ENCODE measurements at regions not wholly inside any gene's neighbourhood (a gene's known extent, or its start where the extent isn't known, plus 50 kb on each side); places are given as distances from the start of the nearest gene placed in this dataset.

DNA sequence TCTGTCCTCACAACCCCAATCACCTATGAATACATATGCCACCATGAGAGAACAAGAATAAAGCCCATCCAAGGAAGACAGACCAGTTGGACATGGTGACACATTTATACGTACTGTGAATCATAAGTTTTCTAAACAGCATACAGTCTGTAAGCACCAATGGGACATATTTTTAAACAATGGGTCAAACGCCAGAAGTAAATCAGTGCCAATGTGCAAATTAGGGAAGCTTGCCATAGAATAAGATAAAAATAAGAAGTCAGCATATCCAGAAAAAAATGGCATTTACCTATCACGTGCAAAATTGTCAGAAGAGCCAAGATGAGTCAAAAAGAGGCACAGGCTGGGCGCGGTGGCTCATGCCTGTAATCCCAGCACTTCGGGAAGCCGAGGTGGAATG lies 910.4 kb downstream of the SORCS1 start:
- 93% methylated on average over 6 of the region's 7 CpGs for WGBS (ENCODE audit: insufficient coverage)
- POLR2A ChIA-PET: interaction anchor here (0.7 kb wide), 1 partner anchor 11 kb away, joined by 4 read pairs; no protein-coding TSS in a partner anchor
- Histone ChIP-seq H3K9me3 (ENCODE audit: control extremely low read depth in 1 of 5, control insufficient read depth in 4 of 5, insufficient read depth in 2 of 5, low read depth in 1 of 5, low read length in 4 of 5) (no peaks in the 10 kb centered on the region), H3K36me3 (ENCODE audit: control insufficient read depth in 4 of 4, insufficient read depth in 4 of 4, low read length in 3 of 4) (no peaks in the 10 kb centered on the region), H3K4me3 (ENCODE audit: control insufficient read depth in 1 of 7, extremely low read depth in 1 of 7, insufficient read depth in 4 of 7, low read depth in 2 of 7, low read length in 6 of 7) (no peak overlapping the region), H3K4me1 (ENCODE audit: control extremely low read depth in 1 of 4, control insufficient read depth in 4 of 4, insufficient read depth in 4 of 4, low read length in 3 of 4) (no peaks in the 10 kb centered on the region), H3K27me3 (replicated peaks in 2 of 5; ENCODE audit: control insufficient read depth in 4 of 5, insufficient read depth in 5 of 5, low read length in 4 of 5) (no peaks in the 10 kb centered on the region), H3K27ac (ENCODE audit: insufficient read depth in 1 of 2, low read depth in 1 of 2, low read length in 2 of 2, poor library complexity in 1 of 2, severe bottlenecking in 2 of 2) (no peak overlapping the region)
- DNase-seq: no peak
- CTCF ChIA-PET: no interaction called here

DNA sequence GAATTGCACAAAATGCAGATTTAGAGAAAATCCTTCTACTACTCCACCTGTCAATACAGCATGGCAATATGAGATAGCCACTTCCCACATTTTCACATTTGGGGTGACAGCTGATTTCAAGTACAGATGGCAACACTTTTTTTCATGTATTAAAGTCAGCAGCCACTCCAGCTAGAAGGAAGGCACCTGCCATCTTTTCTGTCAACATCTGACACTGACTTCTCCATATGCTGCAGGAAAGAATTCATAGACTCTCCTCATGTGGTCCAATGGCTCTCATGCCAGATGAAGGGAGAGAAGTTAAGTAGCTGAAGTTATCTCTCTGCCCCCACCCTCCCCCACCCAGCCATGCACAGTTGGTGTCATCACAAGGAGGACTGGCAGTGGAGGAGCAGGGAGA lies 912.0 kb downstream of the SORCS1 start:
- CTCF ChIA-PET: no interaction called here
- H3K9me3 ChIP-seq (ENCODE audit: control extremely low read depth in 1 of 5, control insufficient read depth in 4 of 5, insufficient read depth in 2 of 5, low read depth in 1 of 5, low read length in 4 of 5): no peaks in the 10 kb centered on the region
- H3K36me3 ChIP-seq (ENCODE audit: control insufficient read depth in 4 of 4, insufficient read depth in 4 of 4, low read length in 3 of 4): no peaks in the 10 kb centered on the region
- POLR2A ChIA-PET: no interaction called here
- H3K27ac ChIP-seq (ENCODE audit: insufficient read depth in 1 of 2, low read depth in 1 of 2, low read length in 2 of 2, poor library complexity in 1 of 2, severe bottlenecking in 2 of 2): no peak overlapping the region
- DNase-seq: no peak
- no peaks in the 10 kb centered on the region for H3K4me1 ChIP-seq (ENCODE audit: control extremely low read depth in 1 of 4, control insufficient read depth in 4 of 4, insufficient read depth in 4 of 4, low read length in 3 of 4)
- H3K27me3 ChIP-seq (replicated peaks in 2 of 5; ENCODE audit: control insufficient read depth in 4 of 5, insufficient read depth in 5 of 5, low read length in 4 of 5): no peaks in the 10 kb centered on the region
- H3K4me3 ChIP-seq (ENCODE audit: control insufficient read depth in 1 of 7, extremely low read depth in 1 of 7, insufficient read depth in 4 of 7, low read depth in 2 of 7, low read length in 6 of 7): no peak overlapping the region

DNA sequence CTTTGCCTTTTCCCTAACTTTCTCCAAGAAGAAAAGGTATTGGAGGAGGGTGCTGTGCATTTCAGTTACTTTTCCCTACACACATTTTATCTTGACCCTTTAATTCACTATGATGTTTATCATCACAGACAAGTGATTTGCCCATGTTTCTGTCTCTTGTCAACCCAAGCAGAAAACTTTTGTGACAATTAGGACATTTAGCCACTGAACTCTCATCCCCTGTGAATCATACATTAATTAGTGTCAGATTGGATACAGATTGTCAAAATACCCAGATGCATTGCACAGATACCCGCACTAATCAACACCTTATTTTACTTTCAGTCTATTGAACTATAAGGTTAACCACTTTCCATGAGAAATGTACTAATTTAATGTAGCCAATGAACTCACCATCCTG lies 912.9 kb downstream of the SORCS1 start:
- no peaks in the 10 kb centered on the region for H3K4me1 ChIP-seq (ENCODE audit: control extremely low read depth in 1 of 4, control insufficient read depth in 4 of 4, insufficient read depth in 4 of 4, low read length in 3 of 4)
- no CpG with 5 or more reads among the region's 1 CpG for WGBS (ENCODE audit: insufficient coverage)
- H3K36me3 ChIP-seq (ENCODE audit: control insufficient read depth in 4 of 4, insufficient read depth in 4 of 4, low read length in 3 of 4): no peaks in the 10 kb centered on the region
- H3K27me3 ChIP-seq (replicated peaks in 2 of 5; ENCODE audit: control insufficient read depth in 4 of 5, insufficient read depth in 5 of 5, low read length in 4 of 5): no peaks in the 10 kb centered on the region
- no peaks in the 10 kb centered on the region for H3K9me3 ChIP-seq (ENCODE audit: control extremely low read depth in 1 of 5, control insufficient read depth in 4 of 5, insufficient read depth in 2 of 5, low read depth in 1 of 5, low read length in 4 of 5)
- no peak overlapping the region for H3K27ac ChIP-seq (ENCODE audit: insufficient read depth in 1 of 2, low read depth in 1 of 2, low read length in 2 of 2, poor library complexity in 1 of 2, severe bottlenecking in 2 of 2)
- CTCF ChIA-PET: no interaction called here
- no peak overlapping the region for H3K4me3 ChIP-seq (ENCODE audit: control insufficient read depth in 1 of 7, extremely low read depth in 1 of 7, insufficient read depth in 4 of 7, low read depth in 2 of 7, low read length in 6 of 7)
- DNase-seq: no peak
- POLR2A ChIA-PET: no interaction called here

DNA sequence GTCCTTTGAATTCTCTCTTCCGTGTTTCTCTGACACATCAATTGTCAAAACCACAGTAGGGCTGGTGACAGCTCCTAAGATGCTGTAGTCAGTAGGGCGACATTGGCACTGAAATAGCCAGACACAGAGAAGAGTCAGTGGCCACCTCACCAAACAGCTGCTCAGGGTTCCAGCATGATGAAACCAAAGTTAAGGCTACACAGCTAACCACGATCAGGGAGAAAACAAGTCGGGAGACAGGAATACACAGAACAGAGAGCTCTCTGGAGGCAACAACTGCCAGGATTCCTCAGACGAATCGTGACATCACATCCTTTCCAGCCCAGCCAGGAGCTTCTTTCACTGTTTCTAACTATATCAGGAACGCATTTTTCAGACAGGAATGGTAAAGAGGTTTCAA lies 922.2 kb downstream of the SORCS1 start:
- H3K9me3 ChIP-seq (ENCODE audit: control extremely low read depth in 1 of 5, control insufficient read depth in 4 of 5, insufficient read depth in 2 of 5, low read depth in 1 of 5, low read length in 4 of 5): no peaks in the 10 kb centered on the region
- CTCF ChIA-PET: no interaction called here
- no peak overlapping the region for H3K4me3 ChIP-seq (ENCODE audit: control insufficient read depth in 1 of 7, extremely low read depth in 1 of 7, insufficient read depth in 4 of 7, low read depth in 2 of 7, low read length in 6 of 7)
- H3K36me3 ChIP-seq (ENCODE audit: control insufficient read depth in 4 of 4, insufficient read depth in 4 of 4, low read length in 3 of 4): no peaks in the 10 kb centered on the region
- H3K27ac ChIP-seq (ENCODE audit: insufficient read depth in 1 of 2, low read depth in 1 of 2, low read length in 2 of 2, poor library complexity in 1 of 2, severe bottlenecking in 2 of 2): no peak overlapping the region
- H3K4me1 ChIP-seq (ENCODE audit: control extremely low read depth in 1 of 4, control insufficient read depth in 4 of 4, insufficient read depth in 4 of 4, low read length in 3 of 4): no peaks in the 10 kb centered on the region
- H3K27me3 ChIP-seq (replicated peaks in 2 of 5; ENCODE audit: control insufficient read depth in 4 of 5, insufficient read depth in 5 of 5, low read length in 4 of 5): peaks cover 0 to 2% (median 0%) of the 10 kb centered on the region in 5 experiments
- POLR2A ChIA-PET: no interaction called here
- DNase-seq: no peak
- 70% methylated on average over 5 of the region's 7 CpGs for WGBS (ENCODE audit: insufficient coverage)

DNA sequence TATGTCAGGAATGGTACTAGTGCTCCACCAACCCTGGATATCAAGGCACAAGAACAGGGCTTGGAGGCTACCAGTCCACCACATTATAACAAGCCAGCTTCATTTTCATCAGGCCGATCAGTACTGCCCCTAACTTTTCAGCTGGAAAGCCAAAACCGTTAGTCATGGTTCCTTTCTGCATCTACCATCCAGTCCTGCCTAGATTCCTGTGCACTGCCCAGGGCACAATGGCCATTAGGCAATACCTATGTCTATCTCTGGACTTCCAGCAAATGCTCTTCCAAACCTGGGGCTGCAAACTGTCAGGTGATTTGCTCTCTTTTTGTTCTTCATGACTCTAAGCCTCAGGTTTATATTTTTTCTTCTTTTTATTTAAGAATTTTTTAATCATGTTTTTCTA lies 937.7 kb downstream of the SORCS1 start:
- H3K27ac ChIP-seq (ENCODE audit: insufficient read depth in 1 of 2, low read depth in 1 of 2, low read length in 2 of 2, poor library complexity in 1 of 2, severe bottlenecking in 2 of 2): no peak overlapping the region
- ChIA-PET CTCF (interaction anchor here (0.6 kb wide), 1 partner anchor 1418 kb away, joined by 3 read pairs; no protein-coding TSS in a partner anchor), POLR2A (no interaction called here)
- H3K4me1 ChIP-seq (ENCODE audit: control extremely low read depth in 1 of 4, control insufficient read depth in 4 of 4, insufficient read depth in 4 of 4, low read length in 3 of 4): no peaks in the 10 kb centered on the region
- no peak overlapping the region for H3K4me3 ChIP-seq (ENCODE audit: control insufficient read depth in 1 of 7, extremely low read depth in 1 of 7, insufficient read depth in 4 of 7, low read depth in 2 of 7, low read length in 6 of 7)
- no peaks in the 10 kb centered on the region for H3K9me3 ChIP-seq (ENCODE audit: control extremely low read depth in 1 of 5, control insufficient read depth in 4 of 5, insufficient read depth in 2 of 5, low read depth in 1 of 5, low read length in 4 of 5)
- no peak for DNase-seq
- H3K27me3 ChIP-seq (replicated peaks in 2 of 5; ENCODE audit: control insufficient read depth in 4 of 5, insufficient read depth in 5 of 5, low read length in 4 of 5): no peaks in the 10 kb centered on the region
- no peaks in the 10 kb centered on the region for H3K36me3 ChIP-seq (ENCODE audit: control insufficient read depth in 4 of 4, insufficient read depth in 4 of 4, low read length in 3 of 4)
- WGBS (ENCODE audit: insufficient coverage): 92% methylated on average over 2 of the region's 2 CpGs

DNA sequence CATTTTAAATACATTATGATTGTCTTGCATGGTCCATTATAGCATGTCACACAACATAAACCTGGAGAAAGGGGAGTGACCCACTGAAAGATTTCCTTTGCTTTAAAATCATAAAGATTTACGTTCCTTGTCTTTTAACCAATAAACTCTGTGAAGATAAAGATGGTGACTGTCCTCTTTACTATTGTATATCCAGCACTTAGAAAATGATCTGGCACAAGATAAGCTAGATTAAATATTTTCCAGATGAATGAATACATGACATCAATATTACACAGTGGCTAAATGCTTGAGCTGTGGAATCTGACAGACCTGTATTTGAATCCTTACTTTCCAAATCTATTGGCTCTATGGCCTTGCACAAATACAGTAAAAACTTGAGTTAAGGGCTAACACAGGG lies 938.4 kb downstream of the SORCS1 start:
- ChIA-PET CTCF (interaction anchor here (0.6 kb wide), 1 partner anchor 1418 kb away, joined by 3 read pairs; no protein-coding TSS in a partner anchor), POLR2A (interaction anchor here (0.7 kb wide), 1 partner anchor 179 kb away, joined by 3 read pairs; no protein-coding TSS in a partner anchor)
- Histone ChIP-seq H3K9me3 (ENCODE audit: control extremely low read depth in 1 of 5, control insufficient read depth in 4 of 5, insufficient read depth in 2 of 5, low read depth in 1 of 5, low read length in 4 of 5) (no peaks in the 10 kb centered on the region), H3K36me3 (ENCODE audit: control insufficient read depth in 4 of 4, insufficient read depth in 4 of 4, low read length in 3 of 4) (no peaks in the 10 kb centered on the region), H3K27ac (ENCODE audit: insufficient read depth in 1 of 2, low read depth in 1 of 2, low read length in 2 of 2, poor library complexity in 1 of 2, severe bottlenecking in 2 of 2) (no peak overlapping the region), H3K4me3 (ENCODE audit: control insufficient read depth in 1 of 7, extremely low read depth in 1 of 7, insufficient read depth in 4 of 7, low read depth in 2 of 7, low read length in 6 of 7) (no peak overlapping the region), H3K4me1 (ENCODE audit: control extremely low read depth in 1 of 4, control insufficient read depth in 4 of 4, insufficient read depth in 4 of 4, low read length in 3 of 4) (no peaks in the 10 kb centered on the region), H3K27me3 (replicated peaks in 2 of 5; ENCODE audit: control insufficient read depth in 4 of 5, insufficient read depth in 5 of 5, low read length in 4 of 5) (no peaks in the 10 kb centered on the region)
- no CpG with 5 or more reads among the region's 1 CpG for WGBS (ENCODE audit: insufficient coverage)
- DNase-seq: no peak

DNA sequence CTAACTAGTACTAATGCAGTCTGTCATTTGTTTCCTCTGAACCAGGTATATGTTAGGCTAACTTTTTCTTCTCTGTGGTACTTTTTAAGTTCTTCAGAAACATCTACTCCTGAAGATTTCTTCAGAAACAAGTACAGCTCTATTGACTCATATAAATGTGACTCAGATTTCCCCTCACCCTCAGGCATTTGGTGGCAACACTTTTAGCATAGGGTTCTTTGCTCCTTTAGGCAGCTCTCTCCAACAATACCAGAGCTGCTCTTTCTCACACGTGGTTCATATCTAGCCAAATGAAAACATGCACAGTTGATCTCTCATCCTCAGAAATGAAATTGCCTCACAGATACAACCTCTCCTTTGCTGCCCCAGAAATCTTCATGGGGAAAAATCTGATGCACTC lies 939.8 kb downstream of the SORCS1 start:
- H3K27me3 ChIP-seq (replicated peaks in 2 of 5; ENCODE audit: control insufficient read depth in 4 of 5, insufficient read depth in 5 of 5, low read length in 4 of 5): no peaks in the 10 kb centered on the region
- no peaks in the 10 kb centered on the region for H3K4me1 ChIP-seq (ENCODE audit: control extremely low read depth in 1 of 4, control insufficient read depth in 4 of 4, insufficient read depth in 4 of 4, low read length in 3 of 4)
- CTCF ChIA-PET: no interaction called here
- no peaks in the 10 kb centered on the region for H3K36me3 ChIP-seq (ENCODE audit: control insufficient read depth in 4 of 4, insufficient read depth in 4 of 4, low read length in 3 of 4)
- H3K9me3 ChIP-seq (ENCODE audit: control extremely low read depth in 1 of 5, control insufficient read depth in 4 of 5, insufficient read depth in 2 of 5, low read depth in 1 of 5, low read length in 4 of 5): no peaks in the 10 kb centered on the region
- H3K4me3 ChIP-seq (ENCODE audit: control insufficient read depth in 1 of 7, extremely low read depth in 1 of 7, insufficient read depth in 4 of 7, low read depth in 2 of 7, low read length in 6 of 7): no peak overlapping the region
- POLR2A ChIA-PET: no interaction called here
- no peak for DNase-seq
- 100% methylated on average over 1 of the region's 1 CpG for WGBS (ENCODE audit: insufficient coverage)
- H3K27ac ChIP-seq (ENCODE audit: insufficient read depth in 1 of 2, low read depth in 1 of 2, low read length in 2 of 2, poor library complexity in 1 of 2, severe bottlenecking in 2 of 2): no peak overlapping the region
